ENCODE measurements at regions not wholly inside any gene's neighbourhood (a gene's known extent, or its start where the extent isn't known, plus 50 kb on each side); places are given as distances from the start of the nearest gene placed in this dataset.
"Not testable (repeated sequence)": the region's sequence is repeated elsewhere in the genome, so short reads cannot be mapped to it uniquely, and the experiment has no call there.

- POLR2A ChIA-PET; H3K4me3 Mint-ChIP-seq; H3K36me3 Mint-ChIP-seq (ENCODE audit: low read depth); H3K4me1 Mint-ChIP-seq; H3K27ac Mint-ChIP-seq; DNase-seq; H3K27me3 Mint-ChIP-seq; CTCF ChIA-PET: not testable (repeated sequence)
- peaks cover 13% of the 10 kb centered on the region for H3K9me3 Mint-ChIP-seq
Observed at GRCh38 chr15:20339086-20339791, 202.4 kb downstream of the GOLGA6L6 start.

- DNase-seq; CTCF ChIA-PET; H3K27ac Mint-ChIP-seq; H3K4me3 Mint-ChIP-seq; H3K27me3 Mint-ChIP-seq; H3K4me1 Mint-ChIP-seq; POLR2A ChIA-PET; H3K36me3 Mint-ChIP-seq (ENCODE audit: low read depth): not testable (repeated sequence)
- H3K9me3 Mint-ChIP-seq = peaks cover 13% of the 10 kb centered on the region
Observed at GRCh38 chr15:20338671-20339070, 202.9 kb downstream of the GOLGA6L6 start.

GRCh38 chr15:20337238-20337637, 204.4 kb downstream of the GOLGA6L6 start:
- H3K36me3 Mint-ChIP-seq (ENCODE audit: low read depth); H3K27me3 Mint-ChIP-seq; H3K27ac Mint-ChIP-seq; POLR2A ChIA-PET; CTCF ChIA-PET; H3K4me1 Mint-ChIP-seq; H3K4me3 Mint-ChIP-seq; DNase-seq: not testable (repeated sequence)
- peaks cover 13% of the 10 kb centered on the region for H3K9me3 Mint-ChIP-seq

GRCh38 chr15:20334451-20334850, 207.1 kb downstream of the GOLGA6L6 start:
- H3K9me3 Mint-ChIP-seq = peaks cover 13% of the 10 kb centered on the region
- H3K4me1 Mint-ChIP-seq; H3K4me3 Mint-ChIP-seq; H3K36me3 Mint-ChIP-seq (ENCODE audit: low read depth); H3K27ac Mint-ChIP-seq; H3K27me3 Mint-ChIP-seq; POLR2A ChIA-PET; CTCF ChIA-PET: not testable (repeated sequence)
- DNase-seq = peak; percentile 9

- H3K4me1 Mint-ChIP-seq; H3K36me3 Mint-ChIP-seq (ENCODE audit: low read depth); POLR2A ChIA-PET: not testable (repeated sequence)
Observed at GRCh38 chr15:20325751-20326150, 215.8 kb downstream of the GOLGA6L6 start.

GRCh38 chr15:20317132-20317531, 224.5 kb downstream of the GOLGA6L6 start:
- H3K4me3 Mint-ChIP-seq; H3K36me3 Mint-ChIP-seq (ENCODE audit: low read depth); H3K27me3 Mint-ChIP-seq; H3K27ac Mint-ChIP-seq; CTCF ChIA-PET; POLR2A ChIA-PET; H3K9me3 Mint-ChIP-seq; H3K4me1 Mint-ChIP-seq; DNase-seq: not testable (repeated sequence)

More at GRCh38 chr15:20325751-20326150, 215.8 kb downstream of the GOLGA6L6 start:
- CTCF ChIA-PET, H3K9me3 Mint-ChIP-seq, H3K27ac Mint-ChIP-seq, DNase-seq, H3K4me3 Mint-ChIP-seq, H3K27me3 Mint-ChIP-seq: not testable (repeated sequence)

- DNase-seq; H3K36me3 Mint-ChIP-seq (ENCODE audit: low read depth); H3K9me3 Mint-ChIP-seq; H3K27me3 Mint-ChIP-seq; H3K4me1 Mint-ChIP-seq; H3K4me3 Mint-ChIP-seq; H3K27ac Mint-ChIP-seq; CTCF ChIA-PET; POLR2A ChIA-PET: not testable (repeated sequence)
Observed at GRCh38 chr15:20311014-20311680, 230.5 kb downstream of the GOLGA6L6 start.

GRCh38 chr15:20310603-20311002, 231.0 kb downstream of the GOLGA6L6 start:
- POLR2A ChIA-PET = no interaction called here

GRCh38 chr15:20309966-20310365, 231.6 kb downstream of the GOLGA6L6 start:
- CTCF ChIA-PET; H3K36me3 Mint-ChIP-seq (ENCODE audit: low read depth); DNase-seq; H3K9me3 Mint-ChIP-seq; H3K27me3 Mint-ChIP-seq; H3K27ac Mint-ChIP-seq; H3K4me3 Mint-ChIP-seq; POLR2A ChIA-PET; H3K4me1 Mint-ChIP-seq: not testable (repeated sequence)

More at GRCh38 chr15:20310603-20311002, 231.0 kb downstream of the GOLGA6L6 start:
- Mint-ChIP-seq H3K4me3 (no peak overlapping the region), H3K36me3 (ENCODE audit: low read depth) (no peaks in the 10 kb centered on the region), H3K4me1 (no peaks in the 10 kb centered on the region), H3K27ac (no peak overlapping the region), H3K9me3 (no peaks in the 10 kb centered on the region), H3K27me3 (no peaks in the 10 kb centered on the region)
- no peak for DNase-seq
- CTCF ChIA-PET = no interaction called here

GRCh38 chr15:20309395-20309794, 232.2 kb downstream of the GOLGA6L6 start:
- CTCF ChIA-PET; DNase-seq; H3K27ac Mint-ChIP-seq; H3K9me3 Mint-ChIP-seq; H3K4me1 Mint-ChIP-seq; H3K36me3 Mint-ChIP-seq (ENCODE audit: low read depth); H3K4me3 Mint-ChIP-seq; POLR2A ChIA-PET; H3K27me3 Mint-ChIP-seq: not testable (repeated sequence)

- H3K36me3 Mint-ChIP-seq (ENCODE audit: low read depth); H3K4me1 Mint-ChIP-seq; CTCF ChIA-PET: not testable (repeated sequence)
Observed at GRCh38 chr15:20308027-20308690, 233.4 kb downstream of the GOLGA6L6 start.

GRCh38 chr15:20307137-20307536, 234.5 kb downstream of the GOLGA6L6 start:
- CTCF ChIA-PET, H3K4me1 Mint-ChIP-seq: not testable (repeated sequence)

More at GRCh38 chr15:20308027-20308690, 233.4 kb downstream of the GOLGA6L6 start:
- H3K27me3 Mint-ChIP-seq, POLR2A ChIA-PET, H3K9me3 Mint-ChIP-seq, H3K4me3 Mint-ChIP-seq, DNase-seq, H3K27ac Mint-ChIP-seq: not testable (repeated sequence)

GRCh38 chr15:20306497-20307106, 235.0 kb downstream of the GOLGA6L6 start:
- H3K27me3 Mint-ChIP-seq; H3K9me3 Mint-ChIP-seq; H3K4me1 Mint-ChIP-seq; CTCF ChIA-PET; POLR2A ChIA-PET; H3K36me3 Mint-ChIP-seq (ENCODE audit: low read depth); H3K27ac Mint-ChIP-seq; H3K4me3 Mint-ChIP-seq; DNase-seq: not testable (repeated sequence)

More at GRCh38 chr15:20307137-20307536, 234.5 kb downstream of the GOLGA6L6 start:
- DNase-seq; H3K27me3 Mint-ChIP-seq; H3K4me3 Mint-ChIP-seq; H3K9me3 Mint-ChIP-seq; H3K36me3 Mint-ChIP-seq (ENCODE audit: low read depth); POLR2A ChIA-PET; H3K27ac Mint-ChIP-seq: not testable (repeated sequence)

Data from activated CD4-positive, alpha-beta T cell treated with anti-CD3 and anti-CD28 coated beads, Interleukin-2, amount 10 ng/mL, durations not matched to agents 7 days and 5 days (primary cell).